Caki2 (cell line): ENCODE measurements at regions not wholly inside any gene's neighbourhood (a gene's known extent, or its start where the extent isn't known, plus 50 kb on each side); places are given as distances from the start of the nearest gene placed in this dataset.
"Not testable (repeated sequence)": the region's sequence is repeated elsewhere in the genome, so short reads cannot be mapped to it uniquely, and the experiment has no call there.

ENCODE experiments used
- DNase-seq: peaks from one replicate; pipeline ENCODE4 v3.0.0-alpha.2; 2015; ENCODE audit warnings: low read depth
- in situ Hi-C: cut with HindIII; loops from 2 replicates; pipeline ENCODE4 v1.10.0; 2016; ENCODE audit warnings: low sequenced_read_pairs, low pct_unique_long_range_greater_than_20kb, mixed read lengths

DNA sequence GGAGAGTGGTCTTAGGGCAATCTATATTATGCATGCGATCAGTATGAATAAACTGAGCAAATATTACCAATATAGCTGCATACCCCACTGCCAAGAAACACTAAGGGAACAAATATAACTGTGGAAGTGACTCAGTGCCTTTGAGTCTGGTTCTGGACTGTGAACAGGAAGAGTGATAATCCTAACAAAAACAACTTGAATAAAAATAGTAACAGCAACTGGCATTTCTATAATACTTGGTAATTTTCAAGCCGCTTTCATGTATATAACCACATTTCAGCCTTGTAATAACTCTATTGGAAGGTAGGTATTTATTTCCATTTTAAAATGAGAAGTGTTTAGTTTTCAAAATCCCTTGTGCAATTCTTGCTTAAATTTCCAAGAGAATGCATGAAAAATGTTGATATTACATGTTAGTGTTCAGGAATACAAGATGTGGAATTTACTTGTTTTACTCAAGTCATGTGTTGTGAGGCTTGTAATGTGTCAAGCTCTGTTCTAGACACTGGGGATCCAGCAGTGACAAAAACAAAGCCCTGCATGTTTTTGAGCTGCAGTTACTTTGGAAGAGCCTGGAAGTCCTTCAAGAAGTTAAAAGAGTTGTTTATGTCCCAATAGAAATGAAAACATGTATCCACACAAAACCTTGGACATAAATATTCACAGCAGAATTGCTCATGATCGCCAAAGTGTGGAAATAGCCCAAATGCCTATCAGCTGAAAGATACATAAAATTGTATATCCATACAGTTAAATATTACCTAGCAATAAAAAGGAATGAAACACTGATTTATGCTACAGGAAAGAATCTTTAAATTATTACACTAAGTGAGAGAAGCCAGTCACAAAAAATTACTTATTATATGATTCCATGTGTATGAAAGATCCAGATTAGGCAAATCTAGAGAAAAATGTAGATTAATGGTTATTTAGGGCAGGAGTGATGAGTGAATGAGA, 338.1 kb upstream of the TMEM132C start:
- in situ Hi-C loops = no loop called here
- DNase-seq = no peak

DNA sequence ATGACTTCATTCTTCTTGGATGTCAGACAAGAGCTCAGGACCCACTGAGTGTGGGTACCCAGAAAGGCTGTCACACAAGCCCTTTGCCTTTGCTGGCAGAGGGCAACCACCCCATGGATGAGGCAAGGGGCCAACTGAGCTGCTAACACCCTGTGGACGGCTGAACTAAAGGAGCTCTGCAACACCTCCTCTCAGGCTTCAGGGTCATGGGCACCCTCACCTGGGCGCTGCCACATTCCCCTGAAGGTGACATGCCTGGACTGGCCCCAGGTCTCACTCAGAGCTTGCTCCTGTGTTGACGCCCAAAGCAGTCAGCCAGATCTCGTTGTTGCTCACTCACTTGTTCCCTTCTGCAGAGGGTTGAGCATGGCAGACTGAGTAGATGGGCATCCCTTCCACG, 336.8 kb upstream of the TMEM132C start:
- no peak for DNase-seq

DNA sequence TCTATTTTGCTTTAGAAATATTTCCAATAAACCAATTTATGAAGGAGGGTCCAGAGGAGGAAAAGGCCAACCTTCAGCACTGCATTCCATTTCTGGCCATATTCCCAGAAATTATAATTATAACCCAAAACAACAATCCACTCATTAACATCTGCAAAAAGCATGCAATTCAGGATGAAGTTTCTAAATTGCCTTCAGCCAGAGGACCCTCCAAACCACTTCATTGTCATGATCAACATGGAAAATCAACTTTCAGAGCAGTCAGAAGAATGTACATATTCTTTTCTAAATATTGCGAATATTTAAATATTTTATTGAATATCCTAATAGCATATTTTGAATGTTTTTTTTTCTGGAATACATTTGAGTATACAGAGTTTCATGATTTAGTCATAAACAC, 332.6 kb upstream of the TMEM132C start:
- in situ Hi-C loops = no loop called here
- no peak for DNase-seq

More for the DNA sequence above, 336.8 kb upstream of the TMEM132C start:
- in situ Hi-C loops = no loop called here

DNA sequence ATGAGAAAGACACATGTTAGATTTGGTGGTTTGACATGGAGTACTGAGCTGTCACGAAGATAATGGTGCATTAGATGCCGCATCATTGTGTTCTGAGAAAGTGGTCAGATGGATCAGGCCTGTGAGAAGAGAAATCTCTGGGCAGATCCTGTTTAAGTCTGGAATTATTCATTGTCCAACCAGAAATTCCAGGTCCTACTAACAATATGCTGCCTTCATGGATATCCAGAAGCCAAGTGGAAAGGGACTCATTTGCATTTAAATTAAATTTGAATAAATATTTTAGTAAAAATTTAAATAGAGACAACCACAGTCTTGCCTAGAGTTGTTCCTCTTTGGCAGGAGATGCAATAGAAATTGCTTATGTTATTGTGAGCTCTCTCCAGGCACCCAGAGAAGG, 330.5 kb upstream of the TMEM132C start:
- in situ Hi-C loops = no loop called here

DNA sequence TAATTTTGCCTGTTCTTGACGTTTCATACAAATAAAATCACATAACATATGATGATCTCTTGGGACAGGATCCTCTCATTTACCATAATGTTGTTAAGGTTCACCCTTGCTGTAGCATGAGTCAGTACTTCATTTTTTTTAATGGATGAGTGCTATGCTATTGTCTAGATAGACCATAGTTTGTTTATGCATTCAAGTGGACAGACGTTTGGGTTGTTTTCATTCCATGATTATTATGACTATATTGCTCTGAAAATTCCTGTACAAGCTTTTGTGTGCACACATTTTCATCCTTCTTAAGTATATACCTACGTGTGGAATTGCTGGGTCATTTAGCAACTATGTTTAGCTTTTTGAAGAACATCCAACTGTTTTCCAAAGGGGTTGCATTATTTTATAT, 325.6 kb upstream of the TMEM132C start:
- in situ Hi-C loops = no loop called here
- no peak for DNase-seq

More for the DNA sequence above, 330.5 kb upstream of the TMEM132C start:
- DNase-seq = no peak

DNA sequence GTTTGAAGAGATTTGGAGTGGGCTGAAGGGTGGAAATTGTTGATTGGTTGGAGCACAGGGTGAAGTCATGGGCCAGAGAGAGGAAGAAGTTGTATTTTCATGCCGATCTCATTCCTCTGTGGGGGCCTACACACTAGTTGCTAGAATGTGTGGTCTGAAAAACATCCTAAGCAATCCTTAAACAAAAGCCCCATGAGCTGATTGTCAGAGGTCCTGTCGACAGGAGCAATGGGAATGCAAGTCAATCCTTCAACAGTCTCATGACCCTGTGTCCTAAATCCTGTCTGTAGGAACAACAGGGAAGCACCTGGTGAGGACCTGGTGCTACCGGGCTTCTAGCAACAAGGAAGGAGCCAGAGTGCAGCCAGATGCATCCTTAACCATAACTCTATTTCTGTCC, 324.0 kb upstream of the TMEM132C start:
- in situ Hi-C loops = no loop called here

DNA sequence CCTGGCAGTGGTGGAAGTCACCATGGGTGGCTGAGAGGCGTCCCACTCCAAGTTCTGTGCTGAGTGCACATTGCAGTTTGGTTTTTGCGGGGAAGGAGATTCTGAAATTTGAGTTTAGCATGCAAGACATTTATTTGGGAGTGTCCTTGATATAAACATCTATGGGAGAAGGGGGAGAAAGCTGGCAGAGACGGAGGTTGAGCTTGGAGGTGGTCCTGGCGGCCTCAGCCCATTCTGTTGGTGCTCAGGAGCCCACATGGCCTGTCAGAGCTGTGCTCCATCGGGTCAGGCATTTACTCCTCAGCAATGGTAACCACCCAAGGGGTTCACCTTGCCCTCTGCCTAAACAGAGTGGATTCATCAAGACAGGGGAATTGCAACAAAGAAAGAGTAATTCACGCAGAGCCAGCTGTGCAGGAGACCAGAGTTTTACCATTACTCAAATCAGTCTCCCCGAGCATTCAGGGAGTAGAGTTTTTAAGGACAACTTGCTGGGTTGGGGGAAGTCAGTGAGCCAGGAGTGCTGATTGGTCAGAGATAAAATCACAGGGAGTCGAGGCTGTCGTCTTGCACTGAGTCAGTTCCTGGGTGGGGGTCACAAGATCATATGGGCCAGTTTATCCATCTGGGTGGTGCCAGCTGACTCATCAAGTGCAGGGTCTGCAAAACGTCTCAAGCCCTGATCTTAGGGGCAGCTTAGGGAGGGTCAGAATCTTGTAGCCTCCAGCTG, 323.3 kb upstream of the TMEM132C start:
- in situ Hi-C loops = no loop called here

More for the DNA sequence above, 324.0 kb upstream of the TMEM132C start:
- DNase-seq = no peak

DNA sequence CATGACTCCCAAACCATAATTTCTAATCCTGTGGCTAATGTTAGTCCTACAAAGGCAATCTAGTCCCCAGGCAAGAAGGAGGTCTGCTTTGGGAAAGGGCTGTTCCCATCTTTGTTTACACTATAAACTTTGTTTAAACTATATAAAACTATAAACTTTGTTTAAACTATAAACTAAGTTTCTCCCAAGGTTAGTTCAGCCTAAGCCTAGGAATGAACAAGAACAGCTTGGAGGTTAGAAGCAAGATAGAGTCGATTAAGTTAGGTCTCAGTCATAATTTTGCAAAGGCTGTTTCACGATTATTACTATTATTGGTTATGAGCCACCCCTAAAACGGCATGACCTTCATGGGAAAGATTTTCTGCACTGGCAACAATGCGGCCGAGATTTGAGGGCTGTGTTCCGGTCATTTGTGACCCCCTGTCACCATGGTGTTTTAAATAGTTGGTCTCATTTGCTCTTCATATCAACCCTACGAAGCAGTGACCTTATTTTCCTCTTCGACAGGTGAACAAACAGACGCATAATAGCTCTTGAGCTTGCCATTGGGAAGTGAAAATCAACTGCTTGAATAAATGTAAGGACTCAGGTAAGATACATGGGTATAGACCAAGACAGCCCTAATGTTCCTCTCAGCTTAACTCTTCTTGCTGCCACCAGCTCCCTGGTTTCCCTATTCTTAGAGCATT, 322.6 kb upstream of the TMEM132C start:
- in situ Hi-C loops = no loop called here
- no peak for DNase-seq

More for the DNA sequence above, 323.3 kb upstream of the TMEM132C start:
- no peak for DNase-seq

DNA sequence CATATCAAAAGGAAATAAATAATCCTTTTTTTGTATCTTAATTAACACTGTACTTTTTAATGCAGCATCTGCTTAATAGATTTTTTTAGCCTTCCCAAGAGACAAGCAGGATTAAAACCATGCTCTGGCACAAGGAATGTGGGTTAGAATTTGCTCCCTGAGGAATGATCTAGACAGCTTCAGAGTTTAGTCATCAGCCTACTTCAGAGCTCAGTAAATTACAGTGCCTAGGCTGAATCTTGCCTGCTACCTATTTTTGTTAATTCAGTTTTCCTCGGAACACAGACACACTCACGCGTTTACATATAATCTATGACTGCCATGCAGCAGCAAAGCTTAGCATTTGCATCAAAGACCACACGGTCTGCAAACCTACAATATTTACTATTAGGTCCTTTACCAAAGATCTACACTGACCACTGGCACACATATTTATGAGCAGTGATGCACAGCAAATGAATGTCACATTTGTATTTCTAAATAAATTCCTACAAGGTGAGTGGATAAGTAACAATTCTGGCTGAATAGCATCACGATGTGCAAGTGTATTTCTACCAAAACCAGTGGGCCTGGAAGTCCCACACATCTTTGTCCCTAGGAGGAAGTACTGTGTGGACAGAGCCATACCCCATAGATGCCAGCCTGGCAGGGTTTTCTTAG, 309.8 kb upstream of the TMEM132C start:
- in situ Hi-C loops = no loop called here
- DNase-seq = no peak

DNA sequence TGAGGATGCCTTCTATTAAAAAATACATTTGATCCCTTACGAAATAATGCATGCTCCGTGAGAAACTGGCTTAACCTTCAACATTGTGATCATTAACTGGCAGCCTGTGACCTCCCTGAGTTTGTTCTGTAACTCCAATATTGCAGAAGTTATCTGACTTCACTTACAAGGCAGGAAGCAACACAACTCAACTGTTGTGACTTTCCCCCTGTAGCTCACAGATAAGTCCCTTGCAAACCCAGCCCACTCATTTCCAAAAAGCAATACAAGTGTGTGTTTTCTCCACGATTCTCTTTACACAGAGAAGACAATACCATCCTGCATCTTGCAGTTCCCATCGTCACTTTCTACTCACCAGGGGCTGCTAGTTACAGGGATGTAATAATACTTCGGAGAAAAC, 304.7 kb upstream of the TMEM132C start:
- no peak for DNase-seq
- in situ Hi-C loops = no loop called here

DNA sequence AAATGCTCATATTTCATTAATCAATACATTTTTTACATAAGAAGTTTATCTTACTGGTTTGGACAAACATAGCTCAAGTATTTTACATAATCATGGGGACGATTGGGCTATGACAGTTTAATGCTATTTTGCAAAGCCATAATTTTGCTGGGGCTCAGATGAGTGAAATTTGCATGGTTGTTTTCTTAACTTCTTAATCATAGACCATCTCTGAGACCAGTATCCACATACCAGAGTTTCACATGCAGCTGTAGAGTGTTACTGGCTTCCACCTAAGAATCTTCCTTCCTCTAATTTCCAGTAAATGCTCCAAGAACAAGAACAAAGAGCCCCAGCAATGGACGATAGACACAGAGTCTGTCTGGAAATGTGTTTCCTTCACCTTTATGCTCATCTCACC, 303.0 kb upstream of the TMEM132C start:
- in situ Hi-C loops = no loop called here
- no peak for DNase-seq

DNA sequence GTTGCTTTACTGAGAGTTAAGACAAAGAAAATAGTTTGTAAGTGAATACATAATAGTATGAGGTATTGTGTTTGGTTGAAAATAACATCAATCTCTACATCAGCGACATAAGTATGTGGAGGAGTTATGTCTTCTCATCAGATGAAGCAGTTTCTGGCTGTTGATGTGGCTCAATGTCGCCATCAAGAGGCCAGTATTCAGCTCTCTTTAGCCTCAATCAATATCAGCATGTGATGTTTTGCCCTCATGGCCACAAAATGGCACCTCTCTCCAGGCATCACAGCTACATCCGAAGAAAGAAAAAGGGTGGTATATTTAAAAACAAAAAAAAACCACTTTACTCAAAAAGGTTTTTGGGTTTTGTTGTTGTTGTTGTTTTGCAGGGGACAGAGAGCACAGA, 302.3 kb upstream of the TMEM132C start:
- DNase-seq = no peak
- in situ Hi-C loops = no loop called here

DNA sequence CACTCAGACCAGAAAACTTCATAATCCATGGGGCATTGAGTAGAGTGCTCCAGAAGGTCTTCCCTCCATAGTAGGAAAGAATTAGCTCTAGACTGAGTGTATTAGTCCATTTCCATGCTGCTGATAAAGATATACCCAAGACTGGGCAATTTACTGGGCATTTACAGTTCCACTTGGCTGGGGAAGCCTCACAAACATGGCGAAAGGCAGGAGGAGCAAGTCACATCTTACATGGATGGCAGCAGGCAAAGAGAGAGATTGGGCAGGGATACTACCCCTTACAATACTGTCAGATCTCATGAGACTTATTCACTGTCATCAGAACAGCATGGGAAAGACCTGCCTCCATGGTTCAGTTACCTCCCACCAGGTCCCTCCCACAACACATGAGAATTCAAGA, 300.6 kb upstream of the TMEM132C start:
- in situ Hi-C loops = no loop called here
- DNase-seq = no peak

DNA sequence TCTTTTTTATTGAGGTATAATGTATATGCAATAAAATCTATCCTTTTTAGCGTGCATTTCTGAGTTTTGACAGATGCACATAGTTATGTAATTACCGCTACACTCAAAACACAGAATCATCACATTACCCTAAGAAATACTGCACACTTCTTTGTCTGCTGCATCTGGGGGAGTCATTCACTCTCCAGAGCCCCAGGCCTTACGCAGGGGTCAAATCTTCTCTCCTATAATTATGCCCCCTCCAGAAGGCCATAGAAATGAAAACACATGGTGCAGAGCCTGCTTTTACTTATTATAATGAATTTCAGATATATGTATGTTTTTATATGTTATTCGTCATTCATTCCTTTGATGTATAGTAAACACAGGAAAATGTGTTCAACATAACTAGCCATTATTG, 296.5 kb upstream of the TMEM132C start:
- in situ Hi-C loops = no loop called here
- no peak for DNase-seq

DNA sequence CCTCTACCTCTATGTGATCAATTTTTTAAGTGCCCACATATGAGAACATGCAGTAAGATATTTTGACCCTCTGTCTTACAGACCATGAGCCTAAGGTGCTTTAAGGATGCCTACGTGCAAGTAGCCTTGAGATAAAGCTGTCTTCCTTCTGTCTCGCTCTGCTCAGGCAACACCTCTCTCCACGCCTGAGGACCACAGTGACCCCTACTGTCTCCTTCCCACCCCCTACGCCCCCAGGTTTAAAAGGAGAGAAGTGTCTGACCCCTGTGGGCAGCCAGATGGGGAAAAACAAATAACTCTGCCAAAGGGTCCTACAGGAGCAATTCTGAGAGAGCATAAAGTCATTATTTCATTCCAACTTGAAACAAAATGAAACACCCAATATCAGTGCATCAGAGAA, 286.4 kb upstream of the TMEM132C start:
- DNase-seq = no peak
- in situ Hi-C loops = no loop called here

DNA sequence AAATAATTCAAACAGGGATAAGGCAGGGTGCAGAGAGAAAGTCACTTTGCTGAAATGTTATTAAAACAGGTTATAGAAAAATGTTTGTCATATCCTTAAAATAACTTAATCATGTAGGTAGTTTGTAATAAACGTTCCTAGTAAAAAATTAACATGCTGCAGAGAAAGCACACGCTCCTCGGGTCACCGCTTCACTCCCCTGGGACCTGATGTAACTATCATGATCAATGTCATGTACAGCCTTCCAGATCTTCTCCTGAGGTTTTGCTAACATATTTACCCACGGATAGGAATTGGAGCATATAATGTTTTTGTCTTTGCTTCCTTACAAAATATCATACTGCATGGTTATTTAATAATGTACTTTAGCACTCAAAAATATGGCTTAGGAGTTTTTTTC, 285.1 kb upstream of the TMEM132C start:
- in situ Hi-C loops = no loop called here
- DNase-seq = no peak

DNA sequence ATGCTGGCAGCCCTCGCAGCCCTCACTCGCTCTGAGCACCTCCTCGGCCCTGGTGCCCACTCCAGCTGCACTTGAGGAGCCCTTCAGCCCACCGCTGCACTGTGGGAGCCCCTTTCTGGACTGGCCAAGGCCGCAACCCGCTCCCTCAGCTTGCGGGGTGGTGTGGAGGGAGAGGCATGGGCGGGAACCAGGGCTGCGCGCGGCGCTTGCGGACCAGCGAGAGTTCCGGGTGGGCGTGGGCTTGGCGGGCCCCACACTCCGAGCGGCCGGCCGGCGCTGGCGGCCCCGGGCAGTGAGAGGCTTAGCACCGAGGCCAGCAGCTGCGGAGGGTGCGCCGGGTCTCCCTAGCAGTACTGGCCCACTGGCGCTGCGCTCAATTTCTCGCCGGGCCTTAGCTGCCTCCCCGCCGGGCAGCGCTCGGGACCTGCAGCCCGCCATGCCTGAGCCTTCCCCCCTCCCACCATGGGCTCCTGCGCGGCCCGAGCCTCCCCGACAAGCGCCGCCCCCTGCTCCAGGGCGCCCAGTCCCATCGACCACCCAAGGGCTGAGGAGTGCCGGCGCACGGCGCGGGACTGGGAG, 283.7 kb upstream of the TMEM132C start:
- in situ Hi-C loops, DNase-seq: not testable (repeated sequence)

DNA sequence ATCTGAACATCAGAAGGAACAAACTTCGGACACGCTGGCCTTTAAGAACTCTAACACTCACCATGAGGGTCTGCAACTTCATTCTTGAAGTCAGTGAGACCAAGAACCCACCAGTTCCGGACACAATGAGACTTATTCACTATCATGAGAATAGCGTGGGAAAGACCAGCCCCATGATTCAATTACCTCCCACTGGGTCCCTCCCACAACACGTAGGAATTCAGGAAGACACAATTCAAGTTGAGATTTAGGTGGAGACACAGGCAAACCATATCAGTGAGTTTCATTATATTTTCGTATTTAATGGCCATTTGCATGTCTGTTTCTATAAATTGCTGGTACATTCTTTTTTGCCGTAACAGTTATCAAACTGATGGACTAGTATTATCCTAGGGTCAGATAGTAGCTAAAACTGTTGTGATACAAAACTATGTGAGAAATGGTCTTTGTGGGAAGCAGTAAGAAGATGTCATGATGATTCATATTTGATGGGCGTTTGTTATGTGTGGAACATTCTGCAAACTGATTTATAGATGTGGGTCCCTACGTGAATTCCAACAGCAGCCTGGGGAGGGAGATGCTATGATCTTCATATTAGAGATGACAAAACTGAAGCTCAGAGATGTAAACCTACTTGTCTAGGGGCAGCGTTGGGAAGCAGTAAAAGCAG, 282.4 kb upstream of the TMEM132C start:
- no peak for DNase-seq
- in situ Hi-C loops = no loop called here
